ENCODE measurements at regions not wholly inside any gene's neighbourhood (a gene's known extent, or its start where the extent isn't known, plus 50 kb on each side); places are given as distances from the start of the nearest gene placed in this dataset.
A peak's percentile ranks its signal among the peaks of the same experiment; 100 is the strongest.
"Not testable (repeated sequence)": the region's sequence is repeated elsewhere in the genome, so short reads cannot be mapped to it uniquely, and the experiment has no call there.

- no peak for DNase-seq
Observed at GRCh38 chr6:137933696-137934095, 66.6 kb downstream of the TNFAIP3 start.

GRCh38 chr6:137936798-137937197 lies 69.7 kb downstream of the TNFAIP3 start:
- DNase-seq, result no peak

- DNase-seq, result no peak
Observed at GRCh38 chr6:137937834-137938233, 70.8 kb downstream of the TNFAIP3 start.

- DNase-seq, result no peak
Observed at GRCh38 chr6:137938770-137939379, 71.8 kb downstream of the TNFAIP3 start.

GRCh38 chr6:137941995-137942394 lies 74.9 kb downstream of the TNFAIP3 start:
- no peak for DNase-seq

- no peak for DNase-seq
Observed at GRCh38 chr6:137942736-137943135, 75.7 kb downstream of the TNFAIP3 start.

GRCh38 chr6:137944381-137944780 lies 77.3 kb downstream of the TNFAIP3 start:
- not testable (repeated sequence) for DNase-seq

- DNase-seq, result peak; percentile 5
Observed at GRCh38 chr6:137944793-137945498, 77.9 kb downstream of the TNFAIP3 start.

GRCh38 chr6:137949686-137950390 lies 82.8 kb downstream of the TNFAIP3 start:
- DNase-seq, result no peak

- DNase-seq, result no peak
Observed at GRCh38 chr6:137950581-137950980, 83.5 kb downstream of the TNFAIP3 start.

- no peak for DNase-seq
Observed at GRCh38 chr6:137951064-137951597, 84.1 kb downstream of the TNFAIP3 start.

- no peak for DNase-seq
Observed at GRCh38 chr6:137952247-137952646, 85.2 kb downstream of the TNFAIP3 start.

- no peak for DNase-seq
Observed at GRCh38 chr6:137953761-137954160, 86.7 kb downstream of the TNFAIP3 start.

- no peak for DNase-seq
Observed at GRCh38 chr6:137954253-137954652, 87.2 kb downstream of the TNFAIP3 start.

GRCh38 chr6:137956098-137956488 lies 89.0 kb downstream of the TNFAIP3 start:
- no peak for DNase-seq

GRCh38 chr6:137957471-137957870 lies 90.4 kb downstream of the TNFAIP3 start:
- no peak for DNase-seq

GRCh38 chr6:137958811-137959565 lies 91.9 kb downstream of the TNFAIP3 start:
- DNase-seq, result peak; percentile 10

GRCh38 chr6:137962725-137963124 lies 95.7 kb downstream of the TNFAIP3 start:
- DNase-seq, result no peak

- DNase-seq, result no peak
Observed at GRCh38 chr6:137964876-137965275, 97.8 kb downstream of the TNFAIP3 start.

GRCh38 chr6:137967689-137968454 lies 100.8 kb downstream of the TNFAIP3 start:
- no peak for DNase-seq

GRCh38 chr6:137968455-137968804 lies 101.4 kb downstream of the TNFAIP3 start:
- no peak for DNase-seq

- DNase-seq, result no peak
Observed at GRCh38 chr6:137968901-137969300, 101.8 kb downstream of the TNFAIP3 start.
